PC-9 (cell line): ENCODE measurements at regions not wholly inside any gene's neighbourhood (a gene's known extent, or its start where the extent isn't known, plus 50 kb on each side); places are given as distances from the start of the nearest gene placed in this dataset.

Experiments used
- BruUV-seq: library from RNA; stranded (reverse); fragments of 400-500 nt; replicated peaks from 2 replicates; lab custom pipeline; 2021; lab: Mats Ljungman, UMichigan
- CTCF ChIA-PET: fragments of 300-600 bp; sonication (Branson Sonifier 250); formaldehyde crosslinking; loops from one replicate; lab custom pipeline; 2022; ENCODE audit warnings: antibody characterized with exemption; lab: Charles Lee
- POLR2A ChIA-PET: fragments of 300-600 bp; sonication (Branson Sonifier 250); formaldehyde crosslinking; loops from one replicate; lab custom pipeline; 2022; ENCODE audit warnings: antibody characterized with exemption; ENCODE audit not compliant: unreplicated experiment; lab: Charles Lee
- DNase-seq, 2 experiments: peaks; one replicate each; pipeline versions ENCODE4 v3.0.0 to v3.0.0-alpha.2; 2015 to 2022; ENCODE audit warnings: mixed read lengths in 1 of 2
- H2AFZ ChIP-seq: fragments of 200-600 bp; sonication (generic); 2 replicates; pipeline ENCODE4 v1.8.1; 2017; ENCODE audit warnings: antibody characterized with exemption
- H3F3A ChIP-seq: fragments of 200-600 bp; sonication (generic); 2 replicates; pipeline ENCODE4 v1.8.1; 2017; ENCODE audit warnings: antibody characterized with exemption, mild to moderate bottlenecking, low read depth; ENCODE audit not compliant: insufficient read depth
- H3K27ac ChIP-seq: fragments of 200-600 bp; sonication (generic); 2 replicates; pipeline ENCODE4 v1.6.1; 2016; ENCODE audit warnings: mixed run types
- H3K27me3 ChIP-seq: fragments of 200-600 bp; sonication (generic); 2 replicates; pipeline ENCODE4 v1.6.1; 2016; ENCODE audit warnings: low read depth, mixed run types; ENCODE audit not compliant: insufficient read depth
- H3K36me3 ChIP-seq: fragments of 200-600 bp; sonication (generic); 2 replicates; pipeline ENCODE4 v1.6.1; 2016; ENCODE audit warnings: low read depth, mixed run types
- H3K4me1 ChIP-seq: fragments of 200-600 bp; sonication (generic); replicated peaks from 2 replicates; pipeline ENCODE4 v1.6.1; 2016; ENCODE audit warnings: mixed run types; ENCODE audit not compliant: insufficient read depth
- H3K4me2 ChIP-seq: fragments of 200-600 bp; sonication (generic); 2 replicates; pipeline ENCODE4 v1.6.1; 2017; ENCODE audit warnings: mixed run types
- H3K4me3 ChIP-seq: fragments of 200-600 bp; sonication (generic); 2 replicates; pipeline ENCODE4 v1.6.1; 2016; ENCODE audit warnings: mixed run types
- H3K79me2 ChIP-seq: fragments of 200-600 bp; sonication (generic); 2 replicates; pipeline ENCODE4 v1.6.1; 2017; ENCODE audit warnings: low read depth, mixed run types
- H3K9me2 ChIP-seq: fragments of 200-600 bp; sonication (generic); 2 replicates; pipeline ENCODE4 v1.8.1; 2017; ENCODE audit warnings: mild to moderate bottlenecking; ENCODE audit not compliant: insufficient read depth
- H3K9me3 ChIP-seq: fragments of 200-600 bp; sonication (generic); 2 replicates; pipeline ENCODE4 v1.8.1; 2016; ENCODE audit warnings: low read depth; ENCODE audit not compliant: insufficient read depth
- H4K20me1 ChIP-seq: fragments of 200-600 bp; sonication (generic); 2 replicates; pipeline ENCODE4 v1.8.1; 2017; ENCODE audit not compliant: insufficient read depth
- EZH2 ChIP-seq: fragments of 200-600 bp; sonication (generic); IDR thresholded peaks from 2 replicates; pipeline ENCODE4 v1.8.0; 2017; ENCODE audit warnings: antibody characterized with exemption, low read depth
- intact Hi-C: fragments of 100-400 bp; cut with micrococcal nuclease; formaldehyde crosslinking; loops from one replicate; pipeline ENCODE4 v1.10.0; 2022; ENCODE audit not compliant: unreplicated experiment
- TF ChIP-seq, protein P1 (sequence below): fragments of 200-600 bp; sonication (generic); conservative IDR thresholded peaks from 2 replicates; pipeline ENCODE4 v1.6.1; 2017; ENCODE audit warnings: mixed run types, antibody characterized with exemption, mild to moderate bottlenecking, moderate library complexity

DNA sequence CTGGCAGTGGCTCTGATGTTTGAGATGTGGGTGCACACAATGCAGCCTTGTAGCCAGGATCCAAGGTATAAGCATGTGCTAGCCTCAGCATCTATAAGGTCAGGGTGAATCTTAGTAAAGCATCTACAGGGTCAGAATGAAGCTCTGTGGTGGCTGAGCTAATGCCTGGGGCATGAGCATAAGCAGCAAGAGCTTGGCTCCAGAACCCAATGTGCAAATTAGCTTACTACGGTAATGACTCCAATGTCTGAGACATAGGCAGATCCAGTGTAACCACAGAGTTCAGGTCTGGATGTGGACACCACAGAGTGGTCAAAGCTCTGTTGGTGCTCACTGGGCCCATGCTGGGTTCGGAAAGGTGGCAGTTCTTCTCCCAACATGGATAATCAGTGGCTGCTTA is 304.5 kb upstream of the NECTIN3 start:
- H4K20me1 ChIP-seq, result no peaks in the 10 kb centered on the region
- H3K9me2 ChIP-seq, result 0 out of 2 replicates have a peak, but pooled peaks cover 6% of the 10 kb centered on the region
- no peaks in the 10 kb centered on the region for H3K27me3 ChIP-seq
- H3K4me1 ChIP-seq, result no peaks in the 10 kb centered on the region
- H3K4me3 ChIP-seq, result no peak overlapping the region
- BruUV-seq, result no TSS peak
- intact Hi-C loops, result no loop called here
- TF ChIP-seq EZH2, result no peak
- TF ChIP-seq, protein P1, sequence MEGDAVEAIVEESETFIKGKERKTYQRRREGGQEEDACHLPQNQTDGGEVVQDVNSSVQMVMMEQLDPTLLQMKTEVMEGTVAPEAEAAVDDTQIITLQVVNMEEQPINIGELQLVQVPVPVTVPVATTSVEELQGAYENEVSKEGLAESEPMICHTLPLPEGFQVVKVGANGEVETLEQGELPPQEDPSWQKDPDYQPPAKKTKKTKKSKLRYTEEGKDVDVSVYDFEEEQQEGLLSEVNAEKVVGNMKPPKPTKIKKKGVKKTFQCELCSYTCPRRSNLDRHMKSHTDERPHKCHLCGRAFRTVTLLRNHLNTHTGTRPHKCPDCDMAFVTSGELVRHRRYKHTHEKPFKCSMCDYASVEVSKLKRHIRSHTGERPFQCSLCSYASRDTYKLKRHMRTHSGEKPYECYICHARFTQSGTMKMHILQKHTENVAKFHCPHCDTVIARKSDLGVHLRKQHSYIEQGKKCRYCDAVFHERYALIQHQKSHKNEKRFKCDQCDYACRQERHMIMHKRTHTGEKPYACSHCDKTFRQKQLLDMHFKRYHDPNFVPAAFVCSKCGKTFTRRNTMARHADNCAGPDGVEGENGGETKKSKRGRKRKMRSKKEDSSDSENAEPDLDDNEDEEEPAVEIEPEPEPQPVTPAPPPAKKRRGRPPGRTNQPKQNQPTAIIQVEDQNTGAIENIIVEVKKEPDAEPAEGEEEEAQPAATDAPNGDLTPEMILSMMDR, result no peak
- H3F3A ChIP-seq, result no peaks in the 10 kb centered on the region
- no peak for DNase-seq
- no peaks in the 10 kb centered on the region for H3K36me3 ChIP-seq
- no peaks in the 10 kb centered on the region for H3K9me3 ChIP-seq
- POLR2A ChIA-PET, result no interaction called here
- H3K79me2 ChIP-seq, result no peaks in the 10 kb centered on the region
- no peak overlapping the region for H3K4me2 ChIP-seq
- H3K27ac ChIP-seq, result no peak overlapping the region
- no peak overlapping the region for H2AFZ ChIP-seq
- CTCF ChIA-PET, result no interaction called here

DNA sequence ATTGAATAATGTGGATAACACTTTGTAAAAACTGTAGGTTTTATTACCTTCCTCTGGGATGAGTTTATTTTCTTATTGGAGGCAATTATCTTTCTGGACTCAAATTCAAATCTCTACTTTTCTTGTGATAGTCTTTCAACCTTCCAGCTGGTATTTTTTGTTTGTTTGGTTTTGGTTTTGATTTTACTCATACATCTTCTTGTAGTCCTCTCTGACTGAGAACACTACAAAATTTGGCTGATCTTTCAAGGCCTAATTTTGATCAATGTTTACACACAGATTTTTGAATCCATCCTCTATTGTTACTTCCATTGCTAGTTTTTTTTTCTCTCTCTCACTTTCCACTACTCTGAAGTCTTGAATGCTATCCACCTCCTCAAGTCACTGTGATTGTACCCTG is 303.8 kb upstream of the NECTIN3 start:
- no peaks in the 10 kb centered on the region for H3F3A ChIP-seq
- H3K79me2 ChIP-seq, result no peaks in the 10 kb centered on the region
- no peak overlapping the region for H2AFZ ChIP-seq
- H3K36me3 ChIP-seq, result no peaks in the 10 kb centered on the region
- CTCF ChIA-PET, result no interaction called here
- no peaks in the 10 kb centered on the region for H3K4me1 ChIP-seq
- no peaks in the 10 kb centered on the region for H4K20me1 ChIP-seq
- H3K4me3 ChIP-seq, result no peak overlapping the region
- no peak overlapping the region for H3K4me2 ChIP-seq
- no peaks in the 10 kb centered on the region for H3K9me3 ChIP-seq
- no peak for TF ChIP-seq EZH2
- TF ChIP-seq, protein P1, result no peak
- BruUV-seq, result no TSS peak
- H3K27ac ChIP-seq, result no peak overlapping the region
- POLR2A ChIA-PET, result no interaction called here
- H3K9me2 ChIP-seq, result 0 out of 2 replicates have a peak, but pooled peaks cover 3% of the 10 kb centered on the region
- no peak for DNase-seq
- H3K27me3 ChIP-seq, result no peaks in the 10 kb centered on the region
- intact Hi-C loops, result no loop called here

GRCh38 chr3:110773413-110773954 is 298.1 kb upstream of the NECTIN3 start:
- no peaks in the 10 kb centered on the region for H3K4me1 ChIP-seq
- CTCF ChIA-PET, result no interaction called here
- H3K36me3 ChIP-seq, result no peaks in the 10 kb centered on the region
- POLR2A ChIA-PET, result interaction anchor here (0.6 kb wide), 1 partner anchor 20 kb away, joined by 19 read pairs; no protein-coding TSS in a partner anchor
- no peaks in the 10 kb centered on the region for H3K9me2 ChIP-seq
- TF ChIP-seq EZH2, result no peak
- TF ChIP-seq, protein P1, result no peak
- no peaks in the 10 kb centered on the region for H3F3A ChIP-seq
- H3K27me3 ChIP-seq, result no peaks in the 10 kb centered on the region
- H3K27ac ChIP-seq, result no peak overlapping the region
- H4K20me1 ChIP-seq, result no peaks in the 10 kb centered on the region
- DNase-seq, result no peak
- intact Hi-C loops, result no loop called here
- H3K4me2 ChIP-seq, result no peak overlapping the region
- no peak overlapping the region for H2AFZ ChIP-seq
- no peak overlapping the region for H3K4me3 ChIP-seq
- BruUV-seq, result no TSS peak
- no peaks in the 10 kb centered on the region for H3K9me3 ChIP-seq
- H3K79me2 ChIP-seq, result no peaks in the 10 kb centered on the region
